Thoracic aorta (tissue), 2 donors: ENCODE measurements at regions not wholly inside any gene's neighbourhood (a gene's known extent, or its start where the extent isn't known, plus 50 kb on each side); places are given as distances from the start of the nearest gene placed in this dataset.

Source experiments
- ATAC-seq: fragments of 150-250 bp; one replicate; pipeline ENCODE4 v1.8.0; 2017; ENCODE audit warnings: low read depth; ENCODE audit not compliant: insufficient number of reproducible peaks, low FRiP score
- DNase-seq: peaks from one replicate; pipeline ENCODE4 v3.0.0-alpha.2; 2020; ENCODE audit warnings: low spot score
- H3K27ac ChIP-seq, 2 donors: fragments of 200-600 bp; sonication (generic); 1 replicate in 1 of 2; 2 replicates in 1 of 2; pipeline ENCODE4 v1.5.1; 2016; ENCODE audit warnings: mild to moderate bottlenecking in 2 of 2, moderate library complexity in 2 of 2
- H3K27me3 ChIP-seq: fragments of 200-600 bp; sonication (generic); replicated peaks from 2 replicates; pipeline ENCODE4 v1.6.0; 2016; ENCODE audit warnings: mild to moderate bottlenecking; ENCODE audit not compliant: insufficient read depth
- H3K36me3 ChIP-seq: fragments of 200-600 bp; sonication (generic); one replicate; pipeline ENCODE4 v1.5.1; 2016
- H3K4me1 ChIP-seq, 2 donors: fragments of 200-600 bp; sonication (generic); 1 replicate in 1 of 2; 2 replicates in 1 of 2; pipeline versions ENCODE4 v1.5.1 to v1.6.0; 2016; ENCODE audit warnings: low read depth in 2 of 2, mild to moderate bottlenecking in 1 of 2; ENCODE audit not compliant: control insufficient read depth in 1 of 2
- H3K4me3 ChIP-seq: fragments of 200-600 bp; sonication (generic); 2 replicates; pipeline ENCODE4 v1.5.1; 2016; ENCODE audit warnings: mild to moderate bottlenecking
- H3K9me3 ChIP-seq: fragments of 200-600 bp; sonication (generic); 2 replicates; pipeline ENCODE4 v1.5.1; 2016
- TF ChIP-seq, protein P1 (sequence below): fragments of 200-600 bp; sonication (generic); IDR thresholded peaks from one replicate; pipeline ENCODE4 v1.5.1; 2019; ENCODE audit warnings: antibody characterized with exemption

DNA sequence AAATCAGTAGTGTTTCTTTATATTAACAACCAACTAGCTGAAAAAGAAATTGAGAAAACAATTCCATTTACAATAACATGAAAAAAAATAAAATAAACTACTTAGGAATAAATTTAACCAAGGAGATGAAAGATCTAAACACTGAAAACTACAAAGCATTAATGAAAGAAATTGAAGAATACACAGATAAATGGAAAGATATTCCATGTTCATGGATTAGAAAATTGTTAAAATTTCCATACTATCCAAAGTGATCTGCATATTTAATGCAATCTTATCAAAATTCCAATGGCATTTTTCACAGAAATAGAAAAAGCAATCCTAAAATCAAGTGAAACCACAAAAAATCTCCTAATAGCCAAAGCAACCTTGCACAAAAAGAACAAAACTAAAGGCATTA is 320.2 kb upstream of the GRAMD2B start:
- DNase-seq (no peak), ATAC-seq (no peak)
- no peaks in the 10 kb centered on the region for H3K9me3 ChIP-seq
- no peaks in the 10 kb centered on the region for H3K4me1 ChIP-seq
- H3K27ac ChIP-seq = no peak overlapping the region
- H3K4me3 ChIP-seq = no peak overlapping the region
- no peaks in the 10 kb centered on the region for H3K36me3 ChIP-seq
- TF ChIP-seq, protein P1, sequence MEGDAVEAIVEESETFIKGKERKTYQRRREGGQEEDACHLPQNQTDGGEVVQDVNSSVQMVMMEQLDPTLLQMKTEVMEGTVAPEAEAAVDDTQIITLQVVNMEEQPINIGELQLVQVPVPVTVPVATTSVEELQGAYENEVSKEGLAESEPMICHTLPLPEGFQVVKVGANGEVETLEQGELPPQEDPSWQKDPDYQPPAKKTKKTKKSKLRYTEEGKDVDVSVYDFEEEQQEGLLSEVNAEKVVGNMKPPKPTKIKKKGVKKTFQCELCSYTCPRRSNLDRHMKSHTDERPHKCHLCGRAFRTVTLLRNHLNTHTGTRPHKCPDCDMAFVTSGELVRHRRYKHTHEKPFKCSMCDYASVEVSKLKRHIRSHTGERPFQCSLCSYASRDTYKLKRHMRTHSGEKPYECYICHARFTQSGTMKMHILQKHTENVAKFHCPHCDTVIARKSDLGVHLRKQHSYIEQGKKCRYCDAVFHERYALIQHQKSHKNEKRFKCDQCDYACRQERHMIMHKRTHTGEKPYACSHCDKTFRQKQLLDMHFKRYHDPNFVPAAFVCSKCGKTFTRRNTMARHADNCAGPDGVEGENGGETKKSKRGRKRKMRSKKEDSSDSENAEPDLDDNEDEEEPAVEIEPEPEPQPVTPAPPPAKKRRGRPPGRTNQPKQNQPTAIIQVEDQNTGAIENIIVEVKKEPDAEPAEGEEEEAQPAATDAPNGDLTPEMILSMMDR = no peak
- H3K27me3 ChIP-seq = no peaks in the 10 kb centered on the region

DNA sequence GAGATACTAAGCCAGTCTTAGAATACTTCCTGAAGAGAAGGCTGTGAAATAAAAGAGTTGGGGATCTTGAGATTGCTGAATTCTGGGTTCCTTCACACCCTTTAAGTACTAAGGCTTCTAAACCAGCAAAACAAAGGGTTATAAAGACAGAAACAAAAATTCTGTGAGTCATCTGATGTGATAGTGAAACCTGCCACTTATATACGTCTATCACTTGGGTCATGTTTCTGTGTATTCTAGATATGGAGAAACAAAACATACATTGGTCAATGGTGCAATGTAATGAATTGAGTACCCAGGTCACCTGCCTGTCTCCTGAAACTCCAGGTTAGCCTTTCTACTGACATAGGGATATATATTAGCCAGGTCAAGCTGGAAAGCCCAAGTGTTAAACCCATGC is 319.3 kb upstream of the GRAMD2B start:
- DNase-seq = no peak
- no peaks in the 10 kb centered on the region for H3K4me1 ChIP-seq
- no peak overlapping the region for H3K27ac ChIP-seq
- no peak for ATAC-seq
- H3K27me3 ChIP-seq = no peaks in the 10 kb centered on the region
- no peaks in the 10 kb centered on the region for H3K9me3 ChIP-seq
- no peaks in the 10 kb centered on the region for H3K36me3 ChIP-seq
- TF ChIP-seq, protein P1 = no peak
- no peak overlapping the region for H3K4me3 ChIP-seq

DNA sequence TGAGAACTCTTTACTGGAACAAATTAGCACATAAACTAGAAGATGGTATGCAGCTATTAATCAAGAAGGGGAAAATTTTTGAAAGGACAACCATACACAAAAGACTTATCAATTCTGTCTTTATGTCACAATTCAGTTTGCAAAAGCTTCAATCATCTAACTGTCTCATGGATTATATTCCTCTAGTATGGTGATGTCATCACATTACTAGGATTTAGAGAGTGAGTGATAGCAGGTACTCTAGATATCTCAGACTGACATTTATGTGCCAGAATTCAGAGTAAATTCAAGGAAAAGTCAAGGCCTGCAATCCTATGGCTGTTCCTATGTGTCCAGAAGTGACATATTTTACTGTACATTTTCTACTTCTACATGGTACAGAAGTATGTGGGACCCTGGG is 318.9 kb upstream of the GRAMD2B start:
- H3K9me3 ChIP-seq = no peaks in the 10 kb centered on the region
- DNase-seq (no peak), ATAC-seq (no peak)
- H3K4me3 ChIP-seq = no peak overlapping the region
- no peaks in the 10 kb centered on the region for H3K4me1 ChIP-seq
- H3K27me3 ChIP-seq = no peaks in the 10 kb centered on the region
- TF ChIP-seq, protein P1 = no peak
- no peak overlapping the region for H3K27ac ChIP-seq
- no peaks in the 10 kb centered on the region for H3K36me3 ChIP-seq

DNA sequence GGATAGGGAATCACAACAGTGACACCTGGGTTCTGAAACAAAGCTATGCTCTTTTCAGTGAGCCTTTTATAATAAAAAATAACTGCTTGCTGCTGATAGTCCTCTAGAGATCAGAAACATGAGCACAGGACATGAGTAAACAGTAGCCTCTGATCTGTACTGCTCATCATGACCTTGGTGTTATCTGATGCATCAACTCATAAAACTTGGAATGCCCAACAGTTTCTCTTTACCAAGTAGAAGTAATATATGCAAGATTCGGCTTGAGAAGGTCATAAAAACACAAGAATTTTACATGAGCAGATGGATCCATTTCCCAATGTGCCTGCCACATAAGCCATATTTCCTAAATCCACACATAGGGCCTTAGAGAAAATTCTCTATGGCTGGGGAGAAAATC is 318.3 kb upstream of the GRAMD2B start:
- no peaks in the 10 kb centered on the region for H3K27me3 ChIP-seq
- TF ChIP-seq, protein P1 = no peak
- H3K27ac ChIP-seq = no peak overlapping the region
- no peaks in the 10 kb centered on the region for H3K4me1 ChIP-seq
- DNase-seq = no peak
- no peaks in the 10 kb centered on the region for H3K36me3 ChIP-seq
- no peak overlapping the region for H3K4me3 ChIP-seq
- ATAC-seq = no peak
- H3K9me3 ChIP-seq = no peaks in the 10 kb centered on the region

DNA sequence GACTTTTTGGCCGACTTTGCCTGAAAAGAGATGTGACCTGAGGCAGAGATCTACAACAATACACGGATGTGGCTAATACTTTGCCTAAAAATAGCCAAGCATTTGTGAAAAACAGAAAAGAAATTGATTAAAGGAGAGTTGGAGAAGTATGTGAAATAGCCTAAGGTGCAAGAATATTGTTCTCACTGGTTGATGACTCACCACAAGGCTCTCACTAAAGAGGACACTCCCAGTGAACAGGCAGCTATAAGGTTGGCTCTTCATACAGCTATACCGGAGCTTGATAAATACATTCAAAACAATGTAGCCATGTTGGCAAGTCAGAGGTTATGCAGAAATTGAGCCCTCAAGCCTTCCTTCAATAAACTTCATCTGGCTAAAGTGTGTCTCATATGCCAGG is 317.2 kb upstream of the GRAMD2B start:
- no peak for ATAC-seq
- TF ChIP-seq, protein P1 = no peak

More for the DNA sequence above, 317.2 kb upstream of the GRAMD2B start:
- H3K27me3 ChIP-seq = no peaks in the 10 kb centered on the region
- no peak for DNase-seq
- no peaks in the 10 kb centered on the region for H3K4me1 ChIP-seq
- H3K27ac ChIP-seq = no peak overlapping the region
- H3K36me3 ChIP-seq = no peaks in the 10 kb centered on the region
- no peaks in the 10 kb centered on the region for H3K9me3 ChIP-seq
- no peak overlapping the region for H3K4me3 ChIP-seq
